ENCODE measurements at regions not wholly inside any gene's neighbourhood (a gene's known extent, or its start where the extent isn't known, plus 50 kb on each side); places are given as distances from the start of the nearest gene placed in this dataset.

DNA sequence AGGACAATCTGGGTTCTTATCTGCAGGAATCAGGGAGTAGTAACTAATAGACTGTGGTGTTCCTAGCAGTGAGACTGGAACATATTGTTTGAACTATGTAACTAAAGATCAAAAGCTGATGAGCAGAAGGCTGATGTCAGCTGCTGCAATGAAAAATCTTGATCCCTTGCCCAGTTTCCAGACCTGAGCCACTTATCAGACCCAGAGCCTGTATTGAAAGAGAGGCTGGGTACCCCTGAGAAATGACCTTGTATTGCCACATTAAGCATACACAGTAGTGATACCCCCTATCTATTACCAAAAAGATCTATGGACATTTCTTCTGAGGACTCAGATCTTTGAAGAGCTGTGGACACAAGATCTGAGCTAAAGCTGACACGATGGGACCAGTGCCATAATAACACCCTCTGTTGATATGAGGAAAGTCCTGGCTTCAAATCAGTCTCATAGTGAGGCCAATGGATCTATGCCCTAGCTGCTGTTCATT is 178.0 kb upstream of the GALNT2 start:
- TF ChIP-seq, protein P1, sequence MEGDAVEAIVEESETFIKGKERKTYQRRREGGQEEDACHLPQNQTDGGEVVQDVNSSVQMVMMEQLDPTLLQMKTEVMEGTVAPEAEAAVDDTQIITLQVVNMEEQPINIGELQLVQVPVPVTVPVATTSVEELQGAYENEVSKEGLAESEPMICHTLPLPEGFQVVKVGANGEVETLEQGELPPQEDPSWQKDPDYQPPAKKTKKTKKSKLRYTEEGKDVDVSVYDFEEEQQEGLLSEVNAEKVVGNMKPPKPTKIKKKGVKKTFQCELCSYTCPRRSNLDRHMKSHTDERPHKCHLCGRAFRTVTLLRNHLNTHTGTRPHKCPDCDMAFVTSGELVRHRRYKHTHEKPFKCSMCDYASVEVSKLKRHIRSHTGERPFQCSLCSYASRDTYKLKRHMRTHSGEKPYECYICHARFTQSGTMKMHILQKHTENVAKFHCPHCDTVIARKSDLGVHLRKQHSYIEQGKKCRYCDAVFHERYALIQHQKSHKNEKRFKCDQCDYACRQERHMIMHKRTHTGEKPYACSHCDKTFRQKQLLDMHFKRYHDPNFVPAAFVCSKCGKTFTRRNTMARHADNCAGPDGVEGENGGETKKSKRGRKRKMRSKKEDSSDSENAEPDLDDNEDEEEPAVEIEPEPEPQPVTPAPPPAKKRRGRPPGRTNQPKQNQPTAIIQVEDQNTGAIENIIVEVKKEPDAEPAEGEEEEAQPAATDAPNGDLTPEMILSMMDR (optimal IDR thresholded peaks at IDR 0.05 in 1 of 3, IDR thresholded peaks at IDR 0.05 in 1 of 3, conservative IDR thresholded peaks at IDR 0.05 in 1 of 3; ENCODE audit: extremely low read depth in 1 of 3, insufficient read depth in 2 of 3, low read length in 3 of 3) = no peak
- TF ChIP-seq EZH2 (IDR thresholded peaks at IDR 0.05; ENCODE audit: low read length) = no peak

Data from keratinocyte (primary cell).